Liver (tissue), 3 donors: ENCODE measurements at regions not wholly inside any gene's neighbourhood (a gene's known extent, or its start where the extent isn't known, plus 50 kb on each side); places are given as distances from the start of the nearest gene placed in this dataset.

Experiments
- REST ChIP-seq: IDR thresholded peaks from 2 replicates; pipeline ENCODE4 v1.6.1; 2016; ENCODE audit warnings: antibody characterized with exemption, mild to moderate bottlenecking
- SP1 ChIP-seq: IDR thresholded peaks from 2 replicates; pipeline ENCODE4 v1.6.1; 2018; ENCODE audit warnings: antibody characterized with exemption, mild to moderate bottlenecking
- TF ChIP-seq, protein P1 (sequence below): fragments of 150-350 bp; IDR thresholded peaks from 2 replicates; pipeline ENCODE4 v1.5.1; 2017; ENCODE audit warnings: improper control_type of control experiment, low read depth, low read length; ENCODE audit not compliant: missing input control
- donor health status: healthy.
- donor health status: healthy.

DNA sequence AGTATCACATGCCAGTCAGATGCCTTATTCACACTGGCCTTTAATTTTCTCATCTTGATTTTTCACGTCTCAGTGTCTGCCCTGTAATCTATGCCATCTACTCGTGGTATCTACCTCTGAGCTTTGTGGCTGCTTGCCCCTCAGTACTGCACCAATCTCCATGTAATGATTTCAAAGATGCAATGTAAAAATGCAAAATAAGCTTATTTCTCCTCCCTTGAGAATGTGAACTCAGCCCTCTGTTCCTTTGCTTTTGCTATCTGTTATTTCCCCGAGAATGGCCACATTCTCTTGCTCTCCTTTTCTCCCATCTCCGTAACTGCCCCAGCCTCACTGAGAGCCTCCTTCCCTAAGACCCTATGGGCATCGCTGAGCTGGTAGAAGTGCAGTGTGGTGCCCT, 317.5 kb downstream of the SFMBT2 start:
- TF ChIP-seq, protein P1, sequence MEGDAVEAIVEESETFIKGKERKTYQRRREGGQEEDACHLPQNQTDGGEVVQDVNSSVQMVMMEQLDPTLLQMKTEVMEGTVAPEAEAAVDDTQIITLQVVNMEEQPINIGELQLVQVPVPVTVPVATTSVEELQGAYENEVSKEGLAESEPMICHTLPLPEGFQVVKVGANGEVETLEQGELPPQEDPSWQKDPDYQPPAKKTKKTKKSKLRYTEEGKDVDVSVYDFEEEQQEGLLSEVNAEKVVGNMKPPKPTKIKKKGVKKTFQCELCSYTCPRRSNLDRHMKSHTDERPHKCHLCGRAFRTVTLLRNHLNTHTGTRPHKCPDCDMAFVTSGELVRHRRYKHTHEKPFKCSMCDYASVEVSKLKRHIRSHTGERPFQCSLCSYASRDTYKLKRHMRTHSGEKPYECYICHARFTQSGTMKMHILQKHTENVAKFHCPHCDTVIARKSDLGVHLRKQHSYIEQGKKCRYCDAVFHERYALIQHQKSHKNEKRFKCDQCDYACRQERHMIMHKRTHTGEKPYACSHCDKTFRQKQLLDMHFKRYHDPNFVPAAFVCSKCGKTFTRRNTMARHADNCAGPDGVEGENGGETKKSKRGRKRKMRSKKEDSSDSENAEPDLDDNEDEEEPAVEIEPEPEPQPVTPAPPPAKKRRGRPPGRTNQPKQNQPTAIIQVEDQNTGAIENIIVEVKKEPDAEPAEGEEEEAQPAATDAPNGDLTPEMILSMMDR: no peak
- no peak for TF ChIP-seq SP1
- TF ChIP-seq REST: no peak
